HEK293 (cell line): ENCODE measurements at regions not wholly inside any gene's neighbourhood (a gene's known extent, or its start where the extent isn't known, plus 50 kb on each side); places are given as distances from the start of the nearest gene placed in this dataset.

Experiments
- CTCF ChIP-seq: fragments of 450-650 bp; formaldehyde crosslinking; IDR thresholded peaks from 2 replicates; pipeline ENCODE4 v1.5.1; 2016; ENCODE audit warnings: missing biosample characterization, missing genetic modification characterization
- KLF16 ChIP-seq: fragments of 450-650 bp; formaldehyde crosslinking; IDR thresholded peaks from 2 replicates; pipeline ENCODE4 v1.5.1; 2017; ENCODE audit warnings: missing biosample characterization, missing genetic modification characterization
- ZBTB21 ChIP-seq: fragments of 450-650 bp; formaldehyde crosslinking; IDR thresholded peaks from 2 replicates; pipeline ENCODE4 v1.5.1; 2017; ENCODE audit warnings: missing biosample characterization, missing genetic modification characterization
- ZNF184 ChIP-seq: fragments of 450-650 bp; IDR thresholded peaks from 2 replicates; pipeline ENCODE4 v1.5.1; 2018; ENCODE audit warnings: missing biosample characterization, mild to moderate bottlenecking, missing genetic modification characterization
- ZSCAN16 ChIP-seq: fragments of 450-650 bp; formaldehyde crosslinking; IDR thresholded peaks from 2 replicates; pipeline ENCODE4 v1.5.1; 2016; ENCODE audit warnings: missing biosample characterization, missing genetic modification characterization

GRCh38 chr2:63763391-63763941 is 78.2 kb upstream of the UGP2 start:
- TF ChIP-seq ZBTB21 (tag by site-specific recombination) (no peak), CTCF (tag by site-specific recombination) (no peak), ZNF184 (tag by site-specific recombination) (no peak), ZSCAN16 (no peak), KLF16 (tag by site-specific recombination) (no peak)
